ENCODE measurements at regions not wholly inside any gene's neighbourhood (a gene's known extent, or its start where the extent isn't known, plus 50 kb on each side); places are given as distances from the start of the nearest gene placed in this dataset.

GRCh38 chr1:83546874-83547273, 452.1 kb downstream of the TTLL7 start:
- Histone ChIP-seq H3K9me3 (no peaks in the 10 kb centered on the region), H3K4me3 (no peak overlapping the region), H3K4me1 (no peaks in the 10 kb centered on the region), H3K36me3 (no peaks in the 10 kb centered on the region), H3K27ac (no peak overlapping the region), H3K27me3 (no peaks in the 10 kb centered on the region)
- 48 to 79% methylated on average over 1 of the region's 1 CpG for WGBS, 2 donors
- no peak for TF ChIP-seq POLR2A (IDR thresholded peaks at IDR 0.05)
- no peak for TF ChIP-seq CTCF (IDR thresholded peaks at IDR 0.05)
- TF ChIP-seq EP300 (IDR thresholded peaks at IDR 0.05): no peak
- TF ChIP-seq POLR2AphosphoS5 (IDR thresholded peaks at IDR 0.05): no peak
- ATAC-seq (ENCODE audit: low FRiP score in 2 of 2) (peak in 1 of 2 donors; percentile 65), DNase-seq (no peak)

GRCh38 chr1:83545066-83545862, 453.7 kb downstream of the TTLL7 start:
- H3K9me3 ChIP-seq: no peaks in the 10 kb centered on the region
- 82 to 85% methylated on average over 5 of the region's 5 CpGs for WGBS, 2 donors
- no peak overlapping the region for H3K4me3 ChIP-seq
- peak in 1 of 2 donors; percentile 19 for ATAC-seq (ENCODE audit: low FRiP score in 2 of 2)
- no peaks in the 10 kb centered on the region for H3K27me3 ChIP-seq
- TF ChIP-seq POLR2A (IDR thresholded peaks at IDR 0.05) (no peak), POLR2AphosphoS5 (IDR thresholded peaks at IDR 0.05) (no peak)
- no peaks in the 10 kb centered on the region for H3K4me1 ChIP-seq
- H3K27ac ChIP-seq: no peak overlapping the region
- DNase-seq: no peak
- H3K36me3 ChIP-seq: no peaks in the 10 kb centered on the region

GRCh38 chr1:83543222-83543973, 455.5 kb downstream of the TTLL7 start:
- no peaks in the 10 kb centered on the region for H3K27me3 ChIP-seq
- DNase-seq (no peak), ATAC-seq (ENCODE audit: low FRiP score in 2 of 2) (no peak)
- H3K36me3 ChIP-seq: no peaks in the 10 kb centered on the region
- H3K9me3 ChIP-seq: no peaks in the 10 kb centered on the region
- H3K4me3 ChIP-seq: no peak overlapping the region
- H3K4me1 ChIP-seq: no peaks in the 10 kb centered on the region
- WGBS, 2 donors: 65 to 79% methylated on average over 3 of the region's 3 CpGs
- TF ChIP-seq EP300 (IDR thresholded peaks at IDR 0.05) (no peak), CTCF (IDR thresholded peaks at IDR 0.05) (no peak), POLR2A (IDR thresholded peaks at IDR 0.05) (no peak), POLR2AphosphoS5 (IDR thresholded peaks at IDR 0.05) (no peak)
- H3K27ac ChIP-seq: no peak overlapping the region

GRCh38 chr1:83531521-83532309, 467.2 kb downstream of the TTLL7 start:
- H3K36me3 ChIP-seq: no peaks in the 10 kb centered on the region
- H3K4me3 ChIP-seq: no peak overlapping the region
- no peaks in the 10 kb centered on the region for H3K9me3 ChIP-seq
- ATAC-seq (ENCODE audit: low FRiP score in 2 of 2) (no peak), DNase-seq (no peak)
- TF ChIP-seq POLR2A (IDR thresholded peaks at IDR 0.05): no peak
- no peak for TF ChIP-seq POLR2AphosphoS5 (IDR thresholded peaks at IDR 0.05)
- no peak for TF ChIP-seq EP300 (IDR thresholded peaks at IDR 0.05)
- TF ChIP-seq CTCF (IDR thresholded peaks at IDR 0.05): no peak
- H3K27ac ChIP-seq: no peak overlapping the region
- H3K27me3 ChIP-seq: no peaks in the 10 kb centered on the region
- 90 to 92% methylated on average over 2 of the region's 2 CpGs for WGBS, 2 donors
- no peaks in the 10 kb centered on the region for H3K4me1 ChIP-seq

GRCh38 chr1:83530506-83530905, 468.4 kb downstream of the TTLL7 start:
- Histone ChIP-seq H3K4me1 (no peaks in the 10 kb centered on the region), H3K9me3 (no peaks in the 10 kb centered on the region), H3K27ac (no peak overlapping the region), H3K4me3 (no peak overlapping the region), H3K27me3 (no peaks in the 10 kb centered on the region), H3K36me3 (no peaks in the 10 kb centered on the region)
- no peak for DNase-seq
- TF ChIP-seq POLR2A (IDR thresholded peaks at IDR 0.05) (no peak), POLR2AphosphoS5 (IDR thresholded peaks at IDR 0.05) (no peak), CTCF (IDR thresholded peaks at IDR 0.05) (no peak), EP300 (IDR thresholded peaks at IDR 0.05) (no peak)
- WGBS, 2 donors: 91 to 94% methylated on average over 8 of the region's 8 CpGs
- no peak for ATAC-seq (ENCODE audit: low FRiP score in 2 of 2)

Data from upper lobe of left lung (tissue), 6 donors.